ENCODE measurements at regions not wholly inside any gene's neighbourhood (a gene's known extent, or its start where the extent isn't known, plus 50 kb on each side); places are given as distances from the start of the nearest gene placed in this dataset.

DNA sequence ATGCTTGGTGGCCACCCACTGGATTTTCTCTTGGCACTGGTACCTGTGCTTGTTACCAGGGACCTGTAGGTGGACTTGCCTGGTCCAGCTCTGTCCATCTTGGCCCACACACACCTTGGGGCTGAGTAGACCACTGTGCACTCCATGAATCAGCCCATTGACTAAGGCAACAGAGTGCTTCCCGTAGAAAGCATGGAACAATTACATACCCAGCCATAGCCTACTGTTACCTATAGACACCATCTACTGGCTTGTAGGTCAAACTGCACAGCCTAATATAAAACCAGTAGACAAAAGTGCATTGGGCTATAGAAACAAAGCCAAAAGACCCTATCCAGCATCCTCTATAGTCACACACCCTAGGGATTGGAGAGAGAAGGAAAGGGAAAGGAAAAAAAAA is 378.9 kb downstream of the OTOL1 start:
- Histone ChIP-seq H4K5ac (ENCODE audit: insufficient read length, low read depth, low read length) (no peak overlapping the region), H2BK15ac (ENCODE audit: low read depth, low read length) (no peak overlapping the region), H3K23me2 (ENCODE audit: insufficient read length, low read depth, low read length, poor library complexity, severe bottlenecking) (no peaks in the 10 kb centered on the region), H3K9me3 (ENCODE audit: control insufficient read depth, low read depth, low read length) (no peaks in the 10 kb centered on the region), H3K9ac (ENCODE audit: extremely low read depth, insufficient read length, low read length) (no peak overlapping the region), H3K4ac (ENCODE audit: low read depth, low read length) (no peak overlapping the region), H2AFZ (ENCODE audit: low read length) (no peak overlapping the region), H2BK12ac (ENCODE audit: insufficient read length, low read depth, low read length) (no peak overlapping the region), H4K8ac (replicated peaks; ENCODE audit: insufficient read length, low read depth, low read length) (no peak overlapping the region), H3K14ac (ENCODE audit: insufficient read depth, low read length) (no peak overlapping the region), H3K79me1 (ENCODE audit: insufficient read depth, low read depth, low read length, poor library complexity, severe bottlenecking) (no peaks in the 10 kb centered on the region), H3K4me2 (ENCODE audit: insufficient read depth, insufficient read length, low read length) (no peak overlapping the region), H3K56ac (ENCODE audit: insufficient read length, low read depth, low read length) (no peak overlapping the region), H3K27ac (ENCODE audit: insufficient read length, low read depth, low read length) (no peak overlapping the region), H3K79me2 (ENCODE audit: insufficient read depth, low read length) (no peaks in the 10 kb centered on the region), H2AK5ac (ENCODE audit: insufficient read length, low read length) (no peak overlapping the region), H3K18ac (ENCODE audit: insufficient read length, low read depth, low read length) (no peak overlapping the region), H3T11ph (ENCODE audit: low read length) (no peak overlapping the region), H2BK120ac (ENCODE audit: low read depth, low read length, poor library complexity, severe bottlenecking) (no peak overlapping the region), H3K27me3 (ENCODE audit: insufficient read depth, low read length) (no peaks in the 10 kb centered on the region), H2BK5ac (ENCODE audit: insufficient read length, low read length) (no peak overlapping the region), H4K91ac (ENCODE audit: insufficient read length, low read depth, low read length) (no peak overlapping the region), H3K4me1 (ENCODE audit: insufficient read depth, low read length) (no peaks in the 10 kb centered on the region), H2BK20ac (ENCODE audit: low read depth, low read length, poor library complexity, severe bottlenecking) (no peak overlapping the region), H4K20me1 (ENCODE audit: control insufficient read depth, insufficient read depth, insufficient read length) (no peaks in the 10 kb centered on the region), H3K23ac (ENCODE audit: insufficient read length, low read depth, low read length) (no peak overlapping the region)
- no peak overlapping the region for H3K27ac Mint-ChIP-seq
- no peak for DNase-seq
- H3K4me3 Mint-ChIP-seq: no peak overlapping the region
- no CpG with 5 or more reads among the region's 1 CpG for WGBS (ENCODE audit: extremely low coverage, insufficient read length, low lambda C conversion rate)
- TF ChIP-seq, protein P1, sequence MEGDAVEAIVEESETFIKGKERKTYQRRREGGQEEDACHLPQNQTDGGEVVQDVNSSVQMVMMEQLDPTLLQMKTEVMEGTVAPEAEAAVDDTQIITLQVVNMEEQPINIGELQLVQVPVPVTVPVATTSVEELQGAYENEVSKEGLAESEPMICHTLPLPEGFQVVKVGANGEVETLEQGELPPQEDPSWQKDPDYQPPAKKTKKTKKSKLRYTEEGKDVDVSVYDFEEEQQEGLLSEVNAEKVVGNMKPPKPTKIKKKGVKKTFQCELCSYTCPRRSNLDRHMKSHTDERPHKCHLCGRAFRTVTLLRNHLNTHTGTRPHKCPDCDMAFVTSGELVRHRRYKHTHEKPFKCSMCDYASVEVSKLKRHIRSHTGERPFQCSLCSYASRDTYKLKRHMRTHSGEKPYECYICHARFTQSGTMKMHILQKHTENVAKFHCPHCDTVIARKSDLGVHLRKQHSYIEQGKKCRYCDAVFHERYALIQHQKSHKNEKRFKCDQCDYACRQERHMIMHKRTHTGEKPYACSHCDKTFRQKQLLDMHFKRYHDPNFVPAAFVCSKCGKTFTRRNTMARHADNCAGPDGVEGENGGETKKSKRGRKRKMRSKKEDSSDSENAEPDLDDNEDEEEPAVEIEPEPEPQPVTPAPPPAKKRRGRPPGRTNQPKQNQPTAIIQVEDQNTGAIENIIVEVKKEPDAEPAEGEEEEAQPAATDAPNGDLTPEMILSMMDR (conservative IDR thresholded peaks at IDR 0.05): no peak; the same call in 2 of the 3 replicates
- no peaks in the 10 kb centered on the region for H3K27me3 Mint-ChIP-seq (ENCODE audit: low read depth)
- H3K36me3 Mint-ChIP-seq (ENCODE audit: insufficient read depth in 1 of 3, low read depth in 3 of 3): no peaks in the 10 kb centered on the region; a peak in 2 of 7 replicates
- H3K9me3 Mint-ChIP-seq: peaks cover 0 to 3% of the 10 kb centered on the region in 2 experiments; a peak in 3 of 5 replicates
- H3K4me1 Mint-ChIP-seq: peaks cover 4 to 8% of the 10 kb centered on the region in 2 experiments

Data from H9 (cell line).